ENCODE measurements at regions not wholly inside any gene's neighbourhood (a gene's known extent, or its start where the extent isn't known, plus 50 kb on each side); places are given as distances from the start of the nearest gene placed in this dataset.

- Histone ChIP-seq H3F3A (ENCODE audit: insufficient read depth, low read length, poor library complexity, severe bottlenecking) (no peaks in the 10 kb centered on the region), H4K20me1 (ENCODE audit: insufficient read depth) (no peaks in the 10 kb centered on the region), H3K4me3 (ENCODE audit: low read length) (no peak overlapping the region), H3K9ac (ENCODE audit: low read length) (no peak overlapping the region), H2AFZ (ENCODE audit: low read depth, low read length) (no peak overlapping the region), H3K27me3 (ENCODE audit: insufficient read depth, low read depth, low read length) (no peaks in the 10 kb centered on the region), H3K9me2 (ENCODE audit: insufficient read depth, low read length) (no peaks in the 10 kb centered on the region), H3K27ac (ENCODE audit: low read length) (no peak overlapping the region), H3K4me2 (ENCODE audit: low read length) (no peak overlapping the region), H3K9me3 (ENCODE audit: low read length) (no peaks in the 10 kb centered on the region), H3K79me2 (replicated peaks; ENCODE audit: insufficient read depth, low read length) (no peaks in the 10 kb centered on the region), H3K36me3 (ENCODE audit: insufficient read depth, low read length) (no peaks in the 10 kb centered on the region)
- no peak for TF ChIP-seq RAD21 (conservative IDR thresholded peaks at IDR 0.05)
- no peak for TF ChIP-seq POLR2AphosphoS5 (IDR thresholded peaks at IDR 0.05)
- TF ChIP-seq EP300 (conservative IDR thresholded peaks at IDR 0.05; ENCODE audit: poor library complexity, severe bottlenecking), result no peak
- TF ChIP-seq SMC3 (conservative IDR thresholded peaks at IDR 0.05; ENCODE audit: poor library complexity), result no peak
- no peak for TF ChIP-seq REST (IDR thresholded peaks at IDR 0.05; ENCODE audit: borderline replicate concordance)
- TF ChIP-seq CTCF (IDR thresholded peaks at IDR 0.05; ENCODE audit: poor library complexity, severe bottlenecking), result no peak
- TF ChIP-seq EZH2 (IDR thresholded peaks at IDR 0.05; ENCODE audit: borderline replicate concordance, insufficient read depth, low read length, poor library complexity, severe bottlenecking), result no peak
- no peak for TF ChIP-seq TAF1 (IDR thresholded peaks at IDR 0.05; ENCODE audit: low read depth)
- TF ChIP-seq MXI1 (conservative IDR thresholded peaks at IDR 0.05; ENCODE audit: poor library complexity, severe bottlenecking), result no peak
These were observed 237.8 kb upstream of the KIRREL3 start for GRCh38 chr11:127238321-127238720.

GRCh38 chr11:127236776-127237175 is 236.2 kb upstream of the KIRREL3 start:
- H3K27me3 ChIP-seq (ENCODE audit: insufficient read depth, low read depth, low read length), result no peaks in the 10 kb centered on the region
- H3K9me2 ChIP-seq (ENCODE audit: insufficient read depth, low read length), result no peaks in the 10 kb centered on the region
- no peak overlapping the region for H3K4me2 ChIP-seq (ENCODE audit: low read length)
- no peaks in the 10 kb centered on the region for H3F3A ChIP-seq (ENCODE audit: insufficient read depth, low read length, poor library complexity, severe bottlenecking)
- H3K27ac ChIP-seq (ENCODE audit: low read length), result no peak overlapping the region
- no peak for TF ChIP-seq POLR2AphosphoS5 (IDR thresholded peaks at IDR 0.05)
- no peak for TF ChIP-seq EZH2 (IDR thresholded peaks at IDR 0.05; ENCODE audit: borderline replicate concordance, insufficient read depth, low read length, poor library complexity, severe bottlenecking)
- TF ChIP-seq CTCF (IDR thresholded peaks at IDR 0.05; ENCODE audit: poor library complexity, severe bottlenecking), result no peak
- no peak for TF ChIP-seq TAF1 (IDR thresholded peaks at IDR 0.05; ENCODE audit: low read depth)
- no peak for TF ChIP-seq SMC3 (conservative IDR thresholded peaks at IDR 0.05; ENCODE audit: poor library complexity)
- no peak for TF ChIP-seq REST (IDR thresholded peaks at IDR 0.05; ENCODE audit: borderline replicate concordance)
- no peak for TF ChIP-seq EP300 (conservative IDR thresholded peaks at IDR 0.05; ENCODE audit: poor library complexity, severe bottlenecking)
- no peak for TF ChIP-seq RAD21 (conservative IDR thresholded peaks at IDR 0.05)
- no peak for TF ChIP-seq MXI1 (conservative IDR thresholded peaks at IDR 0.05; ENCODE audit: poor library complexity, severe bottlenecking)
- H3K79me2 ChIP-seq (replicated peaks; ENCODE audit: insufficient read depth, low read length), result no peaks in the 10 kb centered on the region
- no peak overlapping the region for H3K4me3 ChIP-seq (ENCODE audit: low read length)
- H2AFZ ChIP-seq (ENCODE audit: low read depth, low read length), result no peak overlapping the region
- no peak overlapping the region for H3K9ac ChIP-seq (ENCODE audit: low read length)
- no peaks in the 10 kb centered on the region for H3K36me3 ChIP-seq (ENCODE audit: insufficient read depth, low read length)
- no peaks in the 10 kb centered on the region for H4K20me1 ChIP-seq (ENCODE audit: insufficient read depth)
- H3K9me3 ChIP-seq (ENCODE audit: low read length), result no peaks in the 10 kb centered on the region
